HepG2 (cell line): ENCODE measurements at regions not wholly inside any gene's neighbourhood (a gene's known extent, or its start where the extent isn't known, plus 50 kb on each side); places are given as distances from the start of the nearest gene placed in this dataset.

Experiments
- ATF7 ChIP-seq, 2 experiments: fragments of 450-650 bp in 1 of 2; sonication (generic) in 1 of 2; formaldehyde crosslinking in 1 of 2; IDR thresholded peaks; 2 replicates each; pipeline versions ENCODE4 v1.4.0 to v1.6.1; 2016 to 2020; ENCODE audit warnings: antibody characterized with exemption in 1 of 2, mild to moderate bottlenecking in 1 of 2, missing genetic modification reagents in 1 of 2
- MATR3 ChIP-seq: sonication (generic); formaldehyde crosslinking; IDR thresholded peaks from 2 replicates; pipeline ENCODE4 v1.4.0; 2020; ENCODE audit warnings: missing genetic modification reagents
- NCOA1 ChIP-seq: sonication (generic); formaldehyde crosslinking; IDR thresholded peaks from 2 replicates; pipeline ENCODE4 v1.9.0; 2021; ENCODE audit warnings: missing genetic modification reagents
- PATZ1 ChIP-seq: sonication (generic); formaldehyde crosslinking; IDR thresholded peaks from 2 replicates; pipeline ENCODE4 v1.4.0; 2020; ENCODE audit warnings: missing genetic modification reagents
- PHF8 ChIP-seq: sonication (generic); formaldehyde crosslinking; IDR thresholded peaks from 2 replicates; pipeline ENCODE4 v1.5.0; 2020; ENCODE audit warnings: missing genetic modification reagents
- SIN3A ChIP-seq: IDR thresholded peaks from 2 replicates; pipeline ENCODE4 v1.6.1; 2011; ENCODE audit warnings: low read depth, mild to moderate bottlenecking, control low read depth, low read length, borderline replicate concordance
- TOE1 ChIP-seq: sonication (generic); formaldehyde crosslinking; IDR thresholded peaks from 2 replicates; pipeline ENCODE4 v1.4.0; 2020; ENCODE audit warnings: mild to moderate bottlenecking, missing genetic modification reagents
- ZNF101 ChIP-seq: sonication (generic); formaldehyde crosslinking; IDR thresholded peaks from 2 replicates; pipeline ENCODE4 v1.4.0; 2020; ENCODE audit warnings: mild to moderate bottlenecking, low read depth, missing genetic modification reagents, borderline replicate concordance
- ZSCAN31 ChIP-seq: sonication (generic); formaldehyde crosslinking; IDR thresholded peaks from 2 replicates; pipeline ENCODE4 v1.5.0; 2020; ENCODE audit warnings: low read depth, mild to moderate bottlenecking, missing genetic modification reagents
- TF ChIP-seq, protein P1 (sequence below): fragments of 450-650 bp; IDR thresholded peaks from 2 replicates; pipeline ENCODE4 v1.6.1; 2017
- TF ChIP-seq, protein P2 (sequence below): sonication (generic); formaldehyde crosslinking; IDR thresholded peaks from 2 replicates; pipeline ENCODE4 v1.4.0; 2020; ENCODE audit warnings: missing genetic modification reagents, borderline replicate concordance

- TF ChIP-seq ZNF101 (CRISPR knock-in tag) (no peak), ATF7 (IDR thresholded peaks at IDR 0.05) (no peak), ATF7 (CRISPR knock-in tag; IDR thresholded peaks at IDR 0.05) (no peak), NCOA1 (CRISPR knock-in tag) (no peak), SIN3A (no peak), PHF8 (CRISPR knock-in tag) (no peak), TOE1 (CRISPR knock-in tag) (no peak), ZSCAN31 (CRISPR knock-in tag) (no peak), MATR3 (CRISPR knock-in tag) (no peak), PATZ1 (CRISPR knock-in tag) (no peak)
- TF ChIP-seq, protein P1, sequence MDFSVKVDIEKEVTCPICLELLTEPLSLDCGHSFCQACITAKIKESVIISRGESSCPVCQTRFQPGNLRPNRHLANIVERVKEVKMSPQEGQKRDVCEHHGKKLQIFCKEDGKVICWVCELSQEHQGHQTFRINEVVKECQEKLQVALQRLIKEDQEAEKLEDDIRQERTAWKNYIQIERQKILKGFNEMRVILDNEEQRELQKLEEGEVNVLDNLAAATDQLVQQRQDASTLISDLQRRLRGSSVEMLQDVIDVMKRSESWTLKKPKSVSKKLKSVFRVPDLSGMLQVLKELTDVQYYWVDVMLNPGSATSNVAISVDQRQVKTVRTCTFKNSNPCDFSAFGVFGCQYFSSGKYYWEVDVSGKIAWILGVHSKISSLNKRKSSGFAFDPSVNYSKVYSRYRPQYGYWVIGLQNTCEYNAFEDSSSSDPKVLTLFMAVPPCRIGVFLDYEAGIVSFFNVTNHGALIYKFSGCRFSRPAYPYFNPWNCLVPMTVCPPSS, result no peak
- TF ChIP-seq, protein P2, sequence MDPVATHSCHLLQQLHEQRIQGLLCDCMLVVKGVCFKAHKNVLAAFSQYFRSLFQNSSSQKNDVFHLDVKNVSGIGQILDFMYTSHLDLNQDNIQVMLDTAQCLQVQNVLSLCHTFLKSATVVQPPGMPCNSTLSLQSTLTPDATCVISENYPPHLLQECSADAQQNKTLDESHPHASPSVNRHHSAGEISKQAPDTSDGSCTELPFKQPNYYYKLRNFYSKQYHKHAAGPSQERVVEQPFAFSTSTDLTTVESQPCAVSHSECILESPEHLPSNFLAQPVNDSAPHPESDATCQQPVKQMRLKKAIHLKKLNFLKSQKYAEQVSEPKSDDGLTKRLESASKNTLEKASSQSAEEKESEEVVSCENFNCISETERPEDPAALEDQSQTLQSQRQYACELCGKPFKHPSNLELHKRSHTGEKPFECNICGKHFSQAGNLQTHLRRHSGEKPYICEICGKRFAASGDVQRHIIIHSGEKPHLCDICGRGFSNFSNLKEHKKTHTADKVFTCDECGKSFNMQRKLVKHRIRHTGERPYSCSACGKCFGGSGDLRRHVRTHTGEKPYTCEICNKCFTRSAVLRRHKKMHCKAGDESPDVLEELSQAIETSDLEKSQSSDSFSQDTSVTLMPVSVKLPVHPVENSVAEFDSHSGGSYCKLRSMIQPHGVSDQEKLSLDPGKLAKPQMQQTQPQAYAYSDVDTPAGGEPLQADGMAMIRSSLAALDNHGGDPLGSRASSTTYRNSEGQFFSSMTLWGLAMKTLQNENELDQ (CRISPR knock-in tag), result no peak
Observed at GRCh38 chr2:16135913-16136310, 195.6 kb downstream of the MYCN start.
